ENCODE measurements at regions not wholly inside any gene's neighbourhood (a gene's known extent, or its start where the extent isn't known, plus 50 kb on each side); places are given as distances from the start of the nearest gene placed in this dataset.
A peak's percentile ranks its signal among the peaks of the same experiment; 100 is the strongest.

DNA sequence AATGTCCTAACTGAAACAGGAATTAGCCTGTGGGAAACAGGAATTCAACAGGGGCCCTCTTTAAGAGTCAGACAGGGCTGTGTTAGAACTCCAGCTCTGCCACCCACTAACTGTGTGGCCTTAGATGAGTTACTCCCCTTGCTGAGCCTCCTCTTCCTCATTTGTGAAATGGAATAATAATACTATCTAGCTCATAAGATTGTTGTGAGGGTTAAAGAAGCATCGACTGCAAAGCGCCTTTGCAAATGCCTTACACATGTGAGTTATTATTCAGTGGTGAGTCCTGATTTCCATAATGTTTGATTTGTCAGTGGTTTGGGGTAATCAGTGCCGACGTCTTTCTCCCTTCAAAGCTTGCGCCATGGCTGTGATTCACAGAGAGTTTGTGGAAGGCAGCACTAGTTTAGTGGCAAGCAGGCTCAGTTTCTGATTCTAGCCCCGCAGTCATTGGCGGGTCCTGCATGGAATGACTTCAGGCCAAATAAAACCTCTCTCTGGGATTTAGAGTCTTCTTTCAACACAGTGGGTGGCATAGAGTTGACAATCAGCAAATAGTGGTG lies 388.5 kb downstream of the PLPP3 start:
- Mint-ChIP-seq H3K27me3 (no peaks in the 10 kb centered on the region), H3K27ac (no peak overlapping the region), H3K4me1 (ENCODE audit: unreplicated experiment) (peaks cover 53% of the 10 kb centered on the region), H3K4me3 (no peak overlapping the region), H3K9me3 (no peaks in the 10 kb centered on the region), H3K36me3 (no peaks in the 10 kb centered on the region)
- DNase-seq (ENCODE audit: extremely low spot score, unreplicated experiment): no peak
- TF ChIP-seq, protein P1, sequence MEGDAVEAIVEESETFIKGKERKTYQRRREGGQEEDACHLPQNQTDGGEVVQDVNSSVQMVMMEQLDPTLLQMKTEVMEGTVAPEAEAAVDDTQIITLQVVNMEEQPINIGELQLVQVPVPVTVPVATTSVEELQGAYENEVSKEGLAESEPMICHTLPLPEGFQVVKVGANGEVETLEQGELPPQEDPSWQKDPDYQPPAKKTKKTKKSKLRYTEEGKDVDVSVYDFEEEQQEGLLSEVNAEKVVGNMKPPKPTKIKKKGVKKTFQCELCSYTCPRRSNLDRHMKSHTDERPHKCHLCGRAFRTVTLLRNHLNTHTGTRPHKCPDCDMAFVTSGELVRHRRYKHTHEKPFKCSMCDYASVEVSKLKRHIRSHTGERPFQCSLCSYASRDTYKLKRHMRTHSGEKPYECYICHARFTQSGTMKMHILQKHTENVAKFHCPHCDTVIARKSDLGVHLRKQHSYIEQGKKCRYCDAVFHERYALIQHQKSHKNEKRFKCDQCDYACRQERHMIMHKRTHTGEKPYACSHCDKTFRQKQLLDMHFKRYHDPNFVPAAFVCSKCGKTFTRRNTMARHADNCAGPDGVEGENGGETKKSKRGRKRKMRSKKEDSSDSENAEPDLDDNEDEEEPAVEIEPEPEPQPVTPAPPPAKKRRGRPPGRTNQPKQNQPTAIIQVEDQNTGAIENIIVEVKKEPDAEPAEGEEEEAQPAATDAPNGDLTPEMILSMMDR (conservative IDR thresholded peaks at IDR 0.05): no peak

DNA sequence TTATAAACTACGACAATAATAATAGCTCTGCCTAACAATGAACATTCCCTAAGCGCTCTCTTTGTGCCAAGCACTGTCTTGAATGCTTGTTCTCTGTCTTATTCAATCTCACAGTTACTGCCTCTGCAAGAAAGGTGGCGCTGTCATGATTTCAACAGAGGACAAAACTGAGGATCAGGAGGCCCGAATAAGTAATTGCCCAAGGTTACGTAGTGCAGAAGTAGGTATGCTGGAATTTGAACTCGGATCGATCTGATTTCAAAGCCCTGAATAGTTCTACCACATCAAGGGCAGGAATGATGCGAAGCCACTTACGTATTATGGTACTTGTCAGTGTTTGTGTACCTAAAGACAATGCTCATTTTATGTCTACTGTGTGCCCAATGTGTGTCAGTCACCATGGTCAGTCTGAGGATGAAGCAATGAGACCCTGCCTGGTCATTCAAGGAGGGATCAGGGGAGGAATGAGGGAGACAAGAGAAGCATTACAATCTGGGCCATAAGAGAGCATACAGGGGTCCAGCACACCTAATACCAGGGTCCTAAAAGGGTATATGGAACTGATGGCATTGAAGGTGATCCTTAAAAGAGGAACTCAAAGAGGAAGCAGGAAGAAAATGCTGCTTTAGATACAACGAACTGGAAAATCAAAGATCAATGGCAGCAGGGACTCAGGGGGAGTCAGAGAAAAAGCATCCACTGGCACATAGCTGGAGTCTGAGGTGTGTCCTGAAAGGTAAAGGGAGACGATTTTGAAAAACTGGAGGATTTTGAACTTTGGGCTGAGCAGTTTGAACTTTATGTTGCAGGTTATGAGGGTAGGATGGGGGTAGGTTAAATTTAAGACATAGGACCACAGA lies 389.2 kb downstream of the PLPP3 start:
- TF ChIP-seq, protein P1 (conservative IDR thresholded peaks at IDR 0.05): peak; percentile 67
- Mint-ChIP-seq H3K4me1 (ENCODE audit: unreplicated experiment) (peaks cover 59% of the 10 kb centered on the region), H3K4me3 (no peak overlapping the region), H3K36me3 (no peaks in the 10 kb centered on the region), H3K27ac (no peak overlapping the region), H3K27me3 (no peaks in the 10 kb centered on the region), H3K9me3 (no peaks in the 10 kb centered on the region)
- DNase-seq (ENCODE audit: extremely low spot score, unreplicated experiment): no peak

DNA sequence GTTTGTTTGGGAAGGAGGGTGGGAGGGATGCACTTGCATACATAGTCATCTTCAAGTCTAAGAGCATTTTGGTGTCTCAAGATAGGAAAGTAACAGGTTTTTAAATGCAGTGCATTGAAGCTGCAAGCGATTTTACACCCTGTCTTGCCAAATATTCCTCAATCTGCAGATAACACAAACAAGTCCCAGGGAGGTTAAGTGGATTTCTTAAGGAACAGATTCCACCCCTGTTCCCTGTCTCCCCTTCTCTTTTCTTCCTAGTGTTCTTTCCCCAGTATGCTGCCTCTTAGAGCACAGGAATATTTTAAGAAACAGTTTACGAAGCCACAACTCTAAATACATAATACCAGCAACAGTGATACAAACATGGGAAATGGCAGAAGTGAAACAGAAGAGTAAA lies 389.9 kb downstream of the PLPP3 start:
- H3K27ac Mint-ChIP-seq: no peak overlapping the region
- no peaks in the 10 kb centered on the region for H3K9me3 Mint-ChIP-seq
- TF ChIP-seq, protein P1 (conservative IDR thresholded peaks at IDR 0.05): no peak
- no peak for DNase-seq (ENCODE audit: extremely low spot score, unreplicated experiment)
- no peaks in the 10 kb centered on the region for H3K27me3 Mint-ChIP-seq
- no peaks in the 10 kb centered on the region for H3K36me3 Mint-ChIP-seq
- peaks cover 54% of the 10 kb centered on the region for H3K4me1 Mint-ChIP-seq (ENCODE audit: unreplicated experiment)
- H3K4me3 Mint-ChIP-seq: no peak overlapping the region

DNA sequence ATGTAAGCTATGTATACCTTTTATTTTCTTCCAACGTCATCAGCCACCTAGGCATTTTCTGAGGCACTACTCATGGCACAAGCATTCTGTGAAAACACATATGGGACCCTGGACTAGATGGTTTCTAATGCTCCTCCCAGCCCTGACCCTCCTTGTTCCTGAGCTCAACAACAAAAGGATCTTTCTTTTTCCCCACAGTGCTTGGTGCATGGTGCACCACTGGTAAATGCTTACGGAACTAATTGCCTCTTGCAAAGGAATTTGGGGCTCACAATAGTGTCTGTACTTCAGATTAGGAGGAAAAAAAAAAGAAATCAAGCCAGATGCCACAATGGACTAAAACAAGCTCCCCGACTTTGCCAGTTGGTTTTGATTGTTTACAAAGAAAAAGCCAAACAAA lies 390.5 kb downstream of the PLPP3 start:
- H3K9me3 Mint-ChIP-seq: no peaks in the 10 kb centered on the region
- peaks cover 59% of the 10 kb centered on the region for H3K4me1 Mint-ChIP-seq (ENCODE audit: unreplicated experiment)
- H3K4me3 Mint-ChIP-seq: no peak overlapping the region
- no peak overlapping the region for H3K27ac Mint-ChIP-seq
- TF ChIP-seq, protein P1 (conservative IDR thresholded peaks at IDR 0.05): no peak
- H3K36me3 Mint-ChIP-seq: no peaks in the 10 kb centered on the region
- H3K27me3 Mint-ChIP-seq: no peaks in the 10 kb centered on the region
- DNase-seq (ENCODE audit: extremely low spot score, unreplicated experiment): no peak

DNA sequence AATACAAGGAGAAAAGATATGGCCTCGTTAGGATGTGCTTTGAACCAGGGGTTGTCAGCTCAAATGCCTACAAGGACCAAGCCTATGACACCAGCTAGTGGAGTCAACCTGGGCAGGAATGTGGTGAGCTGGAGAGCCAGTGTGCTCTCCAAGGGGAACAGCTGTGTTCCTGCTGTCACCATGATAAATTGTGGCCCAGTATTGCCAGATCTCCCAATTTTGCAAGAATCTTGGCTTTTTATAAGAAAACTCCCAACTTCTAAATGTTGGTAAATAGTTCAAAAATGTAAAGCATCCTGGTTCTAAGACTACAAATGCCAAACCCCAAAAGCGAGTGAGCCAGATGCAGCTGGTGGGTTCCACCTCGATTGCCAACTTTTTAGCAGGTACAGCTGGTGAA lies 391.1 kb downstream of the PLPP3 start:
- Mint-ChIP-seq H3K9me3 (no peaks in the 10 kb centered on the region), H3K4me3 (no peak overlapping the region), H3K36me3 (no peaks in the 10 kb centered on the region), H3K27ac (no peak overlapping the region), H3K27me3 (no peaks in the 10 kb centered on the region), H3K4me1 (ENCODE audit: unreplicated experiment) (peaks cover 61% of the 10 kb centered on the region)
- TF ChIP-seq, protein P1 (conservative IDR thresholded peaks at IDR 0.05): no peak
- no peak for DNase-seq (ENCODE audit: extremely low spot score, unreplicated experiment)
